ENCODE measurements at regions not wholly inside any gene's neighbourhood (a gene's known extent, or its start where the extent isn't known, plus 50 kb on each side); places are given as distances from the start of the nearest gene placed in this dataset.

- no peaks in the 10 kb centered on the region for H3K9me3 ChIP-seq (replicated peaks; ENCODE audit: control insufficient read depth, insufficient read depth, low read length)
- no peak overlapping the region for H3K27ac ChIP-seq (ENCODE audit: insufficient read depth, low read depth, low read length)
- no peaks in the 10 kb centered on the region for H3K27me3 ChIP-seq (ENCODE audit: control insufficient read depth in 2 of 2, insufficient read depth in 2 of 2, low read length in 2 of 2)
- no peak overlapping the region for H3K4me3 ChIP-seq (replicated peaks in 1 of 3; ENCODE audit: insufficient read depth in 1 of 3, low read depth in 1 of 3, low read length in 3 of 3)
- H3K9me1 ChIP-seq (replicated peaks; ENCODE audit: control insufficient read depth, extremely low read depth, insufficient read depth, low read length): no peaks in the 10 kb centered on the region
- H4K20me1 ChIP-seq (replicated peaks; ENCODE audit: control insufficient read depth, extremely low read depth, insufficient read depth, low read length): no peaks in the 10 kb centered on the region
- ChIA-PET POLR2A (no interaction called here), CTCF (interaction anchor here (0.6 kb wide), 1 partner anchor 30 kb away, joined by 3 read pairs; no protein-coding TSS in a partner anchor)
- H3K36me3 ChIP-seq (ENCODE audit: control insufficient read depth in 2 of 2, extremely low read depth in 1 of 2, insufficient read depth in 2 of 2, low read length in 2 of 2): no peaks in the 10 kb centered on the region
- no TSS peak for BruUV-seq (replicated peaks)
- no peak for FAIRE-seq
- dilution Hi-C loops (cut with MboI; ENCODE audit: extremely low pct_ligation_motif_present, low sequenced_read_pairs): no loop called here
- intact Hi-C loops (cut with micrococcal nuclease): no loop called here
- H2AFZ ChIP-seq (ENCODE audit: low read depth, low read length): no peak overlapping the region
- H3K79me2 ChIP-seq (ENCODE audit: control insufficient read depth, insufficient read depth, low read length): no peaks in the 10 kb centered on the region
- H3K4me2 ChIP-seq (ENCODE audit: insufficient read depth, low read length): no peak overlapping the region
- TF ChIP-seq JUN (IDR thresholded peaks at IDR 0.05; ENCODE audit: borderline replicate concordance, insufficient read depth, insufficient read length, low read depth): no peak
- no peak for TF ChIP-seq POLR2AphosphoS5 (IDR thresholded peaks at IDR 0.05; ENCODE audit: insufficient read depth, low read depth, low read length)
- no peak for TF ChIP-seq MAX (IDR thresholded peaks at IDR 0.05; ENCODE audit: insufficient read depth, insufficient read length)
- TF ChIP-seq FOS (IDR thresholded peaks at IDR 0.05; ENCODE audit: borderline replicate concordance, insufficient read depth, low read length): no peak
- no peak for TF ChIP-seq CTCF (IDR thresholded peaks at IDR 0.05; ENCODE audit: extremely low read depth in 1 of 2, insufficient read depth in 1 of 2, low read depth in 1 of 2, low read length in 2 of 2)
- no peak for TF ChIP-seq MYC (IDR thresholded peaks at IDR 0.05; ENCODE audit: low read depth, low read length)
- no peak for TF ChIP-seq GATA2 (IDR thresholded peaks at IDR 0.05; ENCODE audit: insufficient read depth, insufficient read length, low read depth, low read length)
- TF ChIP-seq POLR2A (IDR thresholded peaks at IDR 0.05; ENCODE audit: low read depth, low read length): no peak
- no peak for TF ChIP-seq EZH2 (IDR thresholded peaks at IDR 0.05; ENCODE audit: borderline replicate concordance, low read depth, low read length, severe bottlenecking)
- no peak for DNase-seq (ENCODE audit: low read depth, low spot score)
- H3K9ac ChIP-seq (replicated peaks; ENCODE audit: extremely low read depth, insufficient read depth, low read length): no peak overlapping the region
- no peaks in the 10 kb centered on the region for H3K4me1 ChIP-seq (ENCODE audit: control insufficient read depth, extremely low read depth, insufficient read depth, low read length)
These were observed 179.7 kb downstream of the RBFOX3 start for GRCh38 chr17:79431175-79431574.
